A673 (cell line): ENCODE measurements at regions not wholly inside any gene's neighbourhood (a gene's known extent, or its start where the extent isn't known, plus 50 kb on each side); places are given as distances from the start of the nearest gene placed in this dataset.

Source experiments
- EZH2 ChIP-seq: fragments of 200-600 bp; sonication (generic); IDR thresholded peaks from 2 replicates; pipeline ENCODE4 v1.6.1; 2017; ENCODE audit warnings: borderline replicate concordance, low read depth, mild to moderate bottlenecking, mixed read lengths, antibody characterized with exemption, low read length; ENCODE audit not compliant: poor library complexity, severe bottlenecking
- TF ChIP-seq, protein P1 (sequence below): fragments of 300-800, 200-600 bp; sonication (generic); conservative IDR thresholded peaks from 2 replicates; pipeline ENCODE4 v1.5.1; 2017; ENCODE audit warnings: low read depth, mild to moderate bottlenecking, antibody characterized with exemption, low read length, moderate library complexity, mixed read lengths

DNA sequence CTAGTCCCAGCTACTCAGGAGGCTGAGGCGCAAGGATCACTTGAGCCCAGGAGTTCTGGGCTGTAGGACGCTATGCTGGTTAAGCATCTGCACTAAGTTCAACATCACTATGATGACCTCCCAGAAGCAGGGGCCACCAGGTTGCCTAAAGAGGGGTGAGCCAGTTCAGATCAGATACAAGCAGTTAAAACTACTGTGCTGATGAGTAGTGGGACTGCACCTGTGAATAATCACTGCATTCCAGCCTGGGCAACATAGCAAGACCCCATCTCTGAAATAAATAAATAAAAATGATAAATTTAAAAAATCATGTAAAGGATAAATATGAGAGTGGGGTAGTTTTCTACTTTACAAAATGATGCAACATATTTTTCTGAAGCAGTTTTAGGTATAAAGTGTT lies 106.5 kb downstream of the TMEM170B start:
- TF ChIP-seq, protein P1, sequence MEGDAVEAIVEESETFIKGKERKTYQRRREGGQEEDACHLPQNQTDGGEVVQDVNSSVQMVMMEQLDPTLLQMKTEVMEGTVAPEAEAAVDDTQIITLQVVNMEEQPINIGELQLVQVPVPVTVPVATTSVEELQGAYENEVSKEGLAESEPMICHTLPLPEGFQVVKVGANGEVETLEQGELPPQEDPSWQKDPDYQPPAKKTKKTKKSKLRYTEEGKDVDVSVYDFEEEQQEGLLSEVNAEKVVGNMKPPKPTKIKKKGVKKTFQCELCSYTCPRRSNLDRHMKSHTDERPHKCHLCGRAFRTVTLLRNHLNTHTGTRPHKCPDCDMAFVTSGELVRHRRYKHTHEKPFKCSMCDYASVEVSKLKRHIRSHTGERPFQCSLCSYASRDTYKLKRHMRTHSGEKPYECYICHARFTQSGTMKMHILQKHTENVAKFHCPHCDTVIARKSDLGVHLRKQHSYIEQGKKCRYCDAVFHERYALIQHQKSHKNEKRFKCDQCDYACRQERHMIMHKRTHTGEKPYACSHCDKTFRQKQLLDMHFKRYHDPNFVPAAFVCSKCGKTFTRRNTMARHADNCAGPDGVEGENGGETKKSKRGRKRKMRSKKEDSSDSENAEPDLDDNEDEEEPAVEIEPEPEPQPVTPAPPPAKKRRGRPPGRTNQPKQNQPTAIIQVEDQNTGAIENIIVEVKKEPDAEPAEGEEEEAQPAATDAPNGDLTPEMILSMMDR = no peak
- no peak for TF ChIP-seq EZH2
